GM12873 (cell line): ENCODE measurements at regions not wholly inside any gene's neighbourhood (a gene's known extent, or its start where the extent isn't known, plus 50 kb on each side); places are given as distances from the start of the nearest gene placed in this dataset.

Experiments used
- CTCF ChIP-seq: IDR thresholded peaks from 2 replicates; pipeline ENCODE4 v1.5.1; 2012; ENCODE audit warnings: low read depth, mild to moderate bottlenecking, moderate library complexity, low read length, control low read depth; ENCODE audit not compliant: insufficient read depth; ENCODE audit errors: missing control alignments

DNA sequence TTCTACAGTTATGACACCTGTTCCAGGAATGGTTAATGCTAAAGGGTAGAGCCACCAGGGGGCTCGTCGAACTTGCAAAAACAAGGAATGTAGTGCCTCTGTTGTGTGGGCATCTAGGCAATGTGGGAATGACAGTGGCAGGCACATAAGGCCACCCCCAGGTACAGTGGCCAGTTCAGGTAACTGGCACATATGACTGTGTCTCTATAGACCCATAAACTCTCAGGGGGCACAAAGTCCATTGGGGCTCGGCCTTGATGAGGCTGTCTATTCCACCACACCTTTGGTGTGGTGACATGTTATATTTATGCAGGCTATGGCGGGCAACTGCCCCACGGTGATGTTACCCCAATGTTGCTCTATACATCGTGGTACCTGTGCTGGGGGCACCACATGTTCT, 59.6 kb upstream of the FAM120A start:
- no peak for TF ChIP-seq CTCF

GRCh38 chr9:93392974-93393373, 58.5 kb upstream of the FAM120A start:
- no peak for TF ChIP-seq CTCF
